Breast epithelium (tissue), 4 donors: ENCODE measurements at regions not wholly inside any gene's neighbourhood (a gene's known extent, or its start where the extent isn't known, plus 50 kb on each side); places are given as distances from the start of the nearest gene placed in this dataset.

Experiments
- DNase-seq, 2 donors: peaks; one replicate each; pipeline ENCODE4 v3.0.0-alpha.2; 2019; ENCODE audit warnings: low spot score in 2 of 2
- H3K27ac ChIP-seq, 2 donors: fragments of 200-600 bp; sonication (generic) in 1 of 2; one replicate each; pipeline ENCODE4 v1.5.1; 2016 to 2019; ENCODE audit warnings: mild to moderate bottlenecking in 1 of 2
- H3K27me3 ChIP-seq, 2 donors: fragments of 200-600 bp; sonication (generic) in 1 of 2; one replicate each; pipeline versions ENCODE4 v1.5.1 to v1.6.0; 2017 to 2019; ENCODE audit warnings: control low read depth in 1 of 2, mild to moderate bottlenecking in 1 of 2
- H3K36me3 ChIP-seq: fragments of 200-600 bp; one replicate; pipeline ENCODE4 v1.5.1; 2019
- H3K4me1 ChIP-seq, 2 donors: fragments of 200-600 bp; sonication (generic); one replicate each; pipeline ENCODE4 v1.5.1; 2016 to 2019; ENCODE audit warnings: control low read depth in 1 of 2
- H3K4me3 ChIP-seq, 3 donors: fragments of 200-600 bp; sonication (generic); 1 replicate in 2 of 3; 2 replicates in 1 of 3; pipeline ENCODE4 v1.5.1; 2016 to 2019; ENCODE audit warnings: mild to moderate bottlenecking in 3 of 3, moderate library complexity in 2 of 3
- H3K9me3 ChIP-seq, 2 donors: fragments of 200-600 bp; sonication (generic) in 1 of 2; one replicate each; pipeline ENCODE4 v1.5.1; 2016 to 2019; ENCODE audit warnings: control low read depth in 1 of 2
- CTCF ChIP-seq, 3 donors: fragments of 450-650 bp; IDR thresholded peaks; one replicate each; pipeline ENCODE4 v1.5.1; 2016 to 2017; ENCODE audit warnings: antibody characterized with exemption in 3 of 3, mild to moderate bottlenecking in 3 of 3, moderate library complexity in 3 of 3
- POLR2A ChIP-seq: fragments of 450-650 bp; IDR thresholded peaks from one replicate; pipeline ENCODE4 v1.6.1; 2016; ENCODE audit warnings: antibody characterized with exemption, mild to moderate bottlenecking, moderate library complexity
- POLR2AphosphoS5 ChIP-seq, 3 donors: sonication (generic); formaldehyde crosslinking; IDR thresholded peaks; one replicate each; pipeline ENCODE4 v1.6.1; 2017; ENCODE audit warnings: antibody characterized with exemption in 3 of 3
- intact Hi-C: fragments of 100-400 bp; cut with DNase I; formaldehyde crosslinking; loops from one replicate; pipeline ENCODE4 v1.15.1; 2023; ENCODE audit warnings: low total_unique reads

DNA sequence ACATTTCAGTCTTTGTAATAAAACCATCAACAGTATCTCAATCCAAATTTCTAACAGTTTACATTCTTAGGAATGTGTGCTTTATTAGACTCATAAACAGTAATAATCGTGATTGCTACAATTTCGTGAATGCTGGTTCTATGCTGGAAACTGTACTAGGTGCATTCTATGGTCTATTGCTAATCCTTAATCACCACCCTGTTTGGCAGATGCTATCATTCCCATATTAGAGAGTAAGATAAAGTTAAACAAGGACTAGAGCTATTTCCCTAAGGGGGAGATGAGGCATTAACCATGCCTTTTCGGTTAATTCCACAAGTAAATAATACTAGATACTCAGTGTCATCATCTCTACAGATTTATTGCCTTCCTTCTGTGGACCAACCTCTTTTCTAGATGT, 244.0 kb downstream of the PAX3 start:
- TF ChIP-seq POLR2A (no peak), CTCF (IDR thresholded peaks at IDR 0.05) (no peak), POLR2AphosphoS5 (IDR thresholded peaks at IDR 0.05) (no peak)
- H3K4me3 ChIP-seq: no peak overlapping the region
- H3K4me1 ChIP-seq: no peaks in the 10 kb centered on the region
- DNase-seq: no peak
- peaks cover 0 to 69% of the 10 kb centered on the region in 2 donors for H3K27me3 ChIP-seq
- H3K27ac ChIP-seq: no peak overlapping the region
- intact Hi-C loops: no loop called here
- H3K9me3 ChIP-seq: no peaks in the 10 kb centered on the region
- no peaks in the 10 kb centered on the region for H3K36me3 ChIP-seq

GRCh38 chr2:222052934-222053367, 245.8 kb downstream of the PAX3 start:
- intact Hi-C loops: no loop called here
- DNase-seq: no peak
- no peak for TF ChIP-seq POLR2AphosphoS5 (IDR thresholded peaks at IDR 0.05)
- TF ChIP-seq POLR2A: no peak
- no peak for TF ChIP-seq CTCF (IDR thresholded peaks at IDR 0.05)
- Histone ChIP-seq H3K27me3 (peaks cover 0 to 67% of the 10 kb centered on the region in 2 donors), H3K4me3 (no peak overlapping the region), H3K9me3 (no peaks in the 10 kb centered on the region), H3K27ac (no peak overlapping the region), H3K4me1 (no peaks in the 10 kb centered on the region), H3K36me3 (no peaks in the 10 kb centered on the region)

- TF ChIP-seq POLR2AphosphoS5 (IDR thresholded peaks at IDR 0.05) (no peak), CTCF (IDR thresholded peaks at IDR 0.05) (no peak), POLR2A (no peak)
- intact Hi-C loops: no loop called here
- Histone ChIP-seq H3K27me3 (peaks cover 0 to 56% of the 10 kb centered on the region in 2 donors), H3K27ac (no peak overlapping the region), H3K9me3 (no peaks in the 10 kb centered on the region), H3K36me3 (no peaks in the 10 kb centered on the region), H3K4me3 (no peak overlapping the region), H3K4me1 (no peaks in the 10 kb centered on the region)
- no peak for DNase-seq
Measured at GRCh38 chr2:222050981-222051380, 247.8 kb downstream of the PAX3 start.

DNA sequence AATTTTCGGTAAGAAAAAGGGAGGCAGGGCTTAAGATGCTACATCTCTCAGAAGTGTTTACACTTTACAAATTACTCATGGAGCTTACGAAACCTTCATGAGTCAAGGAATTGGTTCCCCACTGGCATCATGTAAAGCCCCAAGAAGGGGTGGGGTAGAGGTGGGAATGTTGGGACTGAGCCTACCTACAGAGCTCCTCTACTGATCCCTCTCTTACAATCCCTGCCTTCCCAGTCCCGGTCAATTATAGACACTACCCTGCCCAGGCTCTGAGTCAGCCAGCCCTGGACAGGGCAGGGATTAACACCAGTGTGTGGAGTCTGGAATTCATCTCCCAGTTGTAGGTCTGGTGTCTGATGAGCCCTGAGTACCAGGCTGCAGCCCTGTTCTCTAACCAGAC, 248.9 kb downstream of the PAX3 start:
- Histone ChIP-seq H3K4me1 (no peaks in the 10 kb centered on the region), H3K36me3 (no peaks in the 10 kb centered on the region), H3K9me3 (no peaks in the 10 kb centered on the region), H3K27me3 (peaks cover 0 to 46% of the 10 kb centered on the region in 2 donors), H3K4me3 (no peak overlapping the region), H3K27ac (no peak overlapping the region)
- no peak for TF ChIP-seq POLR2AphosphoS5 (IDR thresholded peaks at IDR 0.05)
- TF ChIP-seq POLR2A: no peak
- no peak for TF ChIP-seq CTCF (IDR thresholded peaks at IDR 0.05)
- DNase-seq: no peak
- intact Hi-C loops: no loop called here

DNA sequence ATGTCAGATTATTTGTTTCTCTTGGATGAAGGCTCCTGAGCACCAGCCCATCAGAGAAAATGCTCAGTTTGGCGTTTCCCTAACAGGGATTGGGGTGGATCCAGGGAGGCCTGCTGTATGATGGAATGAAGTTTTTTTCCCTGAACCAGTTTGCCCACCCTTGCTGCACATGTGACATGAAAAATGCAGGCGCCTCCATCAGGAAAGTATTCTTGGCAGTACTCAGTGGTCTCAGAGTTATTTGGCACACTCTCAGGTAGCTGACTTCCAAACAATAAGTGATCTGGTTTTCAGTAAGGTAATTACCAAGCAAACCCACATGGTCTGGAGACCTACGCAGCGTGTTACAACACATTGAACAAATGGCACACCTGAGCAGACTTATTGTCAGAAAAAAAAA, 254.9 kb downstream of the PAX3 start:
- TF ChIP-seq POLR2A (no peak), POLR2AphosphoS5 (IDR thresholded peaks at IDR 0.05) (no peak), CTCF (IDR thresholded peaks at IDR 0.05) (no peak)
- H3K36me3 ChIP-seq: no peaks in the 10 kb centered on the region

More for the DNA sequence above, 254.9 kb downstream of the PAX3 start:
- Histone ChIP-seq H3K4me3 (no peak overlapping the region), H3K27ac (no peak overlapping the region), H3K4me1 (no peaks in the 10 kb centered on the region), H3K27me3 (no peaks in the 10 kb centered on the region), H3K9me3 (no peaks in the 10 kb centered on the region)
- no peak for DNase-seq
- intact Hi-C loops: no loop called here
